IMR-90 (cell line): ENCODE measurements at regions not wholly inside any gene's neighbourhood (a gene's known extent, or its start where the extent isn't known, plus 50 kb on each side); places are given as distances from the start of the nearest gene placed in this dataset.

Experiments used
- ATAC-seq: fragments of 200-7000 bp; cut with Tn5 transposase; 2 replicates; pipeline ENCODE4 v1.9.1; 2020; ENCODE audit warnings: low read depth, mild to moderate bottlenecking, moderate library complexity
- BruUV-seq: library from RNA; stranded (reverse); fragments of 400-500 nt; replicated peaks from 2 replicates; lab custom pipeline; 2021; lab: Mats Ljungman, UMichigan
- CTCF ChIA-PET: fragments of 300-600 bp; formaldehyde crosslinking; extraction: SDS; loops from one replicate; lab custom pipeline; 2021; ENCODE audit warnings: antibody characterized with exemption; lab: Yijun Ruan, JAX
- POLR2A ChIA-PET: fragments of 300-600 bp; sonication (Branson Sonifier 250); formaldehyde crosslinking; loops from one replicate; lab custom pipeline; 2022; ENCODE audit warnings: antibody characterized with exemption; ENCODE audit not compliant: unreplicated experiment; lab: Charles Lee
- DNase-seq: peaks from one replicate; pipeline ENCODE4 v3.0.0; 2013
- H2AFZ ChIP-seq: replicated peaks from 2 replicates; pipeline ENCODE3; 2013; ENCODE audit warnings: low read length, mild to moderate bottlenecking; ENCODE audit not compliant: poor library complexity
- H2AK5ac ChIP-seq: 2 replicates; pipeline ENCODE4 v1.6.1; 2013; ENCODE audit warnings: low read depth, low read length, inconsistent platforms
- H2AK9ac ChIP-seq: replicated peaks from 2 replicates; pipeline ENCODE3; 2013; ENCODE audit warnings: mild to moderate bottlenecking, low read depth, low read length, moderate library complexity; ENCODE audit not compliant: poor library complexity
- H2BK120ac ChIP-seq: 2 replicates; pipeline ENCODE4 v1.6.1; 2013; ENCODE audit warnings: low read depth, low read length, inconsistent platforms
- H2BK15ac ChIP-seq: 3 replicates; pipeline ENCODE4 v1.6.1; 2013; ENCODE audit warnings: low read depth, low read length, inconsistent platforms
- H2BK20ac ChIP-seq: 2 replicates; pipeline ENCODE4 v1.6.1; 2013; ENCODE audit warnings: low read depth, mild to moderate bottlenecking, inconsistent platforms, low read length, moderate library complexity
- H2BK5ac ChIP-seq: 2 replicates; pipeline ENCODE4 v1.6.1; 2013; ENCODE audit warnings: mild to moderate bottlenecking, low read depth, low read length, inconsistent platforms; ENCODE audit not compliant: poor library complexity, severe bottlenecking
- H3K14ac ChIP-seq: replicated peaks from 2 replicates; pipeline ENCODE4 v1.6.1; 2013; ENCODE audit warnings: low read depth, low read length, inconsistent platforms
- H3K18ac ChIP-seq: 2 replicates; pipeline ENCODE4 v1.6.1; 2013; ENCODE audit warnings: low read depth, low read length, control low read depth
- H3K23ac ChIP-seq: 2 replicates; pipeline ENCODE4 v1.6.1; 2013; ENCODE audit warnings: low read depth, low read length, inconsistent platforms
- H3K27ac ChIP-seq: 2 replicates; pipeline ENCODE4 v1.5.1; 2013; ENCODE audit warnings: mild to moderate bottlenecking, control low read depth, low read length; ENCODE audit not compliant: insufficient read depth
- H3K27me3 ChIP-seq: 2 replicates; pipeline ENCODE4 v1.6.1; 2013; ENCODE audit warnings: low read length; ENCODE audit not compliant: control insufficient read depth, insufficient read depth
- H3K36me3 ChIP-seq: 2 replicates; pipeline ENCODE4 v1.6.1; 2013; ENCODE audit warnings: low read length, mixed read lengths; ENCODE audit not compliant: control insufficient read depth, insufficient read depth
- H3K4ac ChIP-seq: 2 replicates; pipeline ENCODE4 v1.6.1; 2013; ENCODE audit warnings: low read depth, low read length, inconsistent platforms
- H3K4me1 ChIP-seq: 2 replicates; pipeline ENCODE4 v1.6.1; 2013; ENCODE audit warnings: low read length, mixed read lengths; ENCODE audit not compliant: control insufficient read depth, insufficient read depth
- H3K4me2 ChIP-seq: 2 replicates; pipeline ENCODE4 v1.6.1; 2013; ENCODE audit warnings: low read depth, mild to moderate bottlenecking, control low read depth, low read length, moderate library complexity
- H3K4me3 ChIP-seq: 2 replicates; pipeline ENCODE4 v1.5.1; 2013; ENCODE audit warnings: low read depth, mild to moderate bottlenecking, control low read depth, low read length, moderate library complexity; ENCODE audit not compliant: insufficient read depth
- H3K56ac ChIP-seq: 2 replicates; pipeline ENCODE4 v1.6.1; 2013; ENCODE audit warnings: low read length, inconsistent platforms; ENCODE audit not compliant: insufficient read depth; ENCODE audit errors: extremely low read depth
- H3K79me1 ChIP-seq, 2 experiments: 2 replicates each; pipeline ENCODE4 v1.6.1; 2013; ENCODE audit warnings: low read length in 2 of 2, inconsistent platforms in 1 of 2, low read depth in 1 of 2
- H3K9ac ChIP-seq: 2 replicates; pipeline ENCODE4 v1.6.1; 2013; ENCODE audit warnings: low read depth, low read length, control low read depth
- H3K9me1 ChIP-seq: 2 replicates; pipeline ENCODE4 v1.6.1; 2013; ENCODE audit warnings: low read length, inconsistent platforms; ENCODE audit not compliant: insufficient read depth
- H3K9me3 ChIP-seq: 2 replicates; pipeline ENCODE4 v1.6.1; 2013; ENCODE audit warnings: low read length; ENCODE audit not compliant: control insufficient read depth, insufficient read depth
- H4K20me1 ChIP-seq: 2 replicates; pipeline ENCODE4 v1.6.1; 2013; ENCODE audit warnings: low read length, inconsistent platforms; ENCODE audit not compliant: insufficient read depth
- H4K5ac ChIP-seq: 2 replicates; pipeline ENCODE4 v1.6.1; 2013; ENCODE audit warnings: mild to moderate bottlenecking, low read depth, low read length, control low read depth
- H4K8ac ChIP-seq, 2 experiments: 2 replicates each; pipeline ENCODE4 v1.6.1; 2013; ENCODE audit warnings: low read depth in 2 of 2, low read length in 2 of 2, control low read depth in 1 of 2, inconsistent platforms in 1 of 2
- H4K91ac ChIP-seq: 2 replicates; pipeline ENCODE4 v1.6.1; 2013; ENCODE audit warnings: low read depth, low read length, inconsistent platforms; ENCODE audit not compliant: insufficient read depth
- CEBPB ChIP-seq: IDR thresholded peaks from 2 replicates; pipeline ENCODE4 v1.6.1; 2012; ENCODE audit warnings: low read depth, low read length, improper control_type of control experiment
- NFE2L2 ChIP-seq: fragments of 150-350 bp; IDR thresholded peaks from 2 replicates; pipeline ENCODE4 v1.6.1; 2016; ENCODE audit warnings: low read depth, mild to moderate bottlenecking, low read length
- RFX5 ChIP-seq: IDR thresholded peaks from 2 replicates; pipeline ENCODE4 v1.8.0; 2012; ENCODE audit warnings: low read depth, mild to moderate bottlenecking, low read length, moderate library complexity
- SMC3 ChIP-seq: fragments of 150-350 bp; IDR thresholded peaks from 2 replicates; pipeline ENCODE4 v1.6.1; 2016; ENCODE audit warnings: low read depth, mild to moderate bottlenecking, antibody characterized with exemption, low read length, moderate library complexity
- WGBS, 2 experiments: methylation state at CpG; one replicate each; pipeline versions ENCODE4 v1.1.5 to v1.1.7; 2013; ENCODE audit warnings: missing lambda C conversion rate in 2 of 2; ENCODE audit not compliant: insufficient read length in 1 of 2; ENCODE audit errors: extremely low coverage in 2 of 2; 5-methylcytosine and 5-hydroxymethylcytosine counted together
- dilution Hi-C: fragments of 300-500 bp; cut with HindIII; formaldehyde crosslinking; loops from one replicate; pipeline ENCODE4 v1.14.3; 2018; ENCODE audit warnings: low sequenced_read_pairs; ENCODE audit not compliant: unreplicated experiment
- in situ Hi-C: fragments of 300-500 bp; cut with MboI; formaldehyde crosslinking; loops from 3 replicates; pipeline ENCODE4 v1.14.3; 2019; ENCODE audit warnings: low sequenced_read_pairs, inconsistent platforms, mixed read lengths
- intact Hi-C: fragments of 100-400 bp; cut with micrococcal nuclease; formaldehyde crosslinking; loops from 2 replicates; pipeline ENCODE4 v1.10.0; 2022

GRCh38 chr9:16026886-16027285 lies 474.0 kb downstream of the CCDC171 start:
- Histone ChIP-seq H2AK9ac (no peak overlapping the region), H4K91ac (no peak overlapping the region), H3K36me3 (no peaks in the 10 kb centered on the region), H3K27me3 (no peaks in the 10 kb centered on the region), H3K4me3 (no peak overlapping the region), H2BK15ac (0 out of 3 replicates have a peak overlapping the region, but pooled peaks have one; percentile 63), H3K4me1 (peaks cover 28% of the 10 kb centered on the region), H4K5ac (no peak overlapping the region), H2BK120ac (peak overlapping the region; percentile 45; the same call in 1 of the 2 replicates), H3K9me3 (peaks cover 4% of the 10 kb centered on the region; the same call in 1 of the 2 replicates), H3K14ac (no peak overlapping the region), H3K9me1 (peaks cover 18% of the 10 kb centered on the region), H3K4ac (no peak overlapping the region), H3K27ac (no peak overlapping the region), H3K23ac (no peak overlapping the region), H4K8ac (0 out of 4 replicates have a peak overlapping the region, but pooled peaks of 1 of the 2 experiments have one; percentile 16), H2AK5ac (no peak overlapping the region), H4K20me1 (no peaks in the 10 kb centered on the region), H3K9ac (no peak overlapping the region), H2BK5ac (no peak overlapping the region), H3K56ac (no peak overlapping the region), H2AFZ (no peak overlapping the region), H3K18ac (no peak overlapping the region), H3K79me1 (no peaks in the 10 kb centered on the region), H2BK20ac (no peak overlapping the region), H3K4me2 (no peak overlapping the region)
- peak; percentile 81 for DNase-seq
- TF ChIP-seq SMC3 (no peak), RFX5 (peak; percentile 89), NFE2L2 (no peak), CEBPB (peak; percentile 35; the same call in 1 of the 2 replicates)
- ChIA-PET POLR2A (interaction anchor here (0.7 kb wide), 1 partner anchor 571 kb away, joined by 3 read pairs; no protein-coding TSS in a partner anchor), CTCF (interaction anchor here (0.6 kb wide), 1 partner anchor 462 kb away, joined by 3 read pairs; no protein-coding TSS in a partner anchor)
- BruUV-seq = no TSS peak
- peak; percentile 46 for ATAC-seq
- dilution Hi-C loops (no loop called here), in situ Hi-C loops (no loop called here), intact Hi-C loops (loop anchor here (10.0 kb wide), 1 partner anchor 388 kb away; no protein-coding TSS in a partner anchor)
- no CpG with 5 or more reads among the region's 2 CpGs for WGBS, 2 experiments
